OCI-LY3 (cell line): ENCODE measurements at regions not wholly inside any gene's neighbourhood (a gene's known extent, or its start where the extent isn't known, plus 50 kb on each side); places are given as distances from the start of the nearest gene placed in this dataset.

Source experiments
- CTCF ChIP-seq: fragments of 200-600, 300-600 bp; sonication (generic); IDR thresholded peaks from 2 replicates; pipeline ENCODE4 v1.5.1; 2014; ENCODE audit warnings: antibody characterized with exemption, low read length, low read depth
- EZH2phosphoT487 ChIP-seq: fragments of 200-600 bp; shearing (Covaris generic); IDR thresholded peaks from 2 replicates; pipeline ENCODE4 v1.6.1; 2018; ENCODE audit warnings: antibody characterized with exemption, mixed run types, low read depth

GRCh38 chr4:54843946-54844345, 186.2 kb downstream of the KIT start:
- TF ChIP-seq CTCF (no peak), EZH2phosphoT487 (no peak)
